ENCODE measurements at regions not wholly inside any gene's neighbourhood (a gene's known extent, or its start where the extent isn't known, plus 50 kb on each side); places are given as distances from the start of the nearest gene placed in this dataset.

GRCh38 chr9:110058304-110058953 lies 149.5 kb downstream of the C9orf152 start (continued):
- TF ChIP-seq, protein P1, sequence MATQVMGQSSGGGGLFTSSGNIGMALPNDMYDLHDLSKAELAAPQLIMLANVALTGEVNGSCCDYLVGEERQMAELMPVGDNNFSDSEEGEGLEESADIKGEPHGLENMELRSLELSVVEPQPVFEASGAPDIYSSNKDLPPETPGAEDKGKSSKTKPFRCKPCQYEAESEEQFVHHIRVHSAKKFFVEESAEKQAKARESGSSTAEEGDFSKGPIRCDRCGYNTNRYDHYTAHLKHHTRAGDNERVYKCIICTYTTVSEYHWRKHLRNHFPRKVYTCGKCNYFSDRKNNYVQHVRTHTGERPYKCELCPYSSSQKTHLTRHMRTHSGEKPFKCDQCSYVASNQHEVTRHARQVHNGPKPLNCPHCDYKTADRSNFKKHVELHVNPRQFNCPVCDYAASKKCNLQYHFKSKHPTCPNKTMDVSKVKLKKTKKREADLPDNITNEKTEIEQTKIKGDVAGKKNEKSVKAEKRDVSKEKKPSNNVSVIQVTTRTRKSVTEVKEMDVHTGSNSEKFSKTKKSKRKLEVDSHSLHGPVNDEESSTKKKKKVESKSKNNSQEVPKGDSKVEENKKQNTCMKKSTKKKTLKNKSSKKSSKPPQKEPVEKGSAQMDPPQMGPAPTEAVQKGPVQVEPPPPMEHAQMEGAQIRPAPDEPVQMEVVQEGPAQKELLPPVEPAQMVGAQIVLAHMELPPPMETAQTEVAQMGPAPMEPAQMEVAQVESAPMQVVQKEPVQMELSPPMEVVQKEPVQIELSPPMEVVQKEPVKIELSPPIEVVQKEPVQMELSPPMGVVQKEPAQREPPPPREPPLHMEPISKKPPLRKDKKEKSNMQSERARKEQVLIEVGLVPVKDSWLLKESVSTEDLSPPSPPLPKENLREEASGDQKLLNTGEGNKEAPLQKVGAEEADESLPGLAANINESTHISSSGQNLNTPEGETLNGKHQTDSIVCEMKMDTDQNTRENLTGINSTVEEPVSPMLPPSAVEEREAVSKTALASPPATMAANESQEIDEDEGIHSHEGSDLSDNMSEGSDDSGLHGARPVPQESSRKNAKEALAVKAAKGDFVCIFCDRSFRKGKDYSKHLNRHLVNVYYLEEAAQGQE (IDR thresholded peaks at IDR 0.05; ENCODE audit: low read depth, low read length): no peak
- TF ChIP-seq NFYA (IDR thresholded peaks at IDR 0.05; ENCODE audit: borderline replicate concordance, low read depth, low read length) (no peak), RAD21 (IDR thresholded peaks at IDR 0.05; ENCODE audit: insufficient read depth, low read depth, low read length) (peak; percentile 98), CEBPB (IDR thresholded peaks at IDR 0.05; ENCODE audit: borderline replicate concordance in 1 of 2, low read depth in 2 of 2, low read length in 2 of 2) (no peak), BCLAF1 (IDR thresholded peaks at IDR 0.05) (no peak), MTA3 (IDR thresholded peaks at IDR 0.05; ENCODE audit: borderline replicate concordance, low read length) (no peak), NBN (IDR thresholded peaks at IDR 0.05) (peak; percentile 60; the same call in 1 of the 2 replicates), EED (IDR thresholded peaks at IDR 0.05; ENCODE audit: low read depth) (peak; percentile 78; the same call in 1 of the 2 replicates), POU2F2 (IDR thresholded peaks at IDR 0.05; ENCODE audit: borderline replicate concordance, low read depth, low read length) (0 out of 3 replicates have a peak, but pooled peaks have one; percentile 21), ESRRA (IDR thresholded peaks at IDR 0.05; ENCODE audit: low read length) (no peak), YY1 (IDR thresholded peaks at IDR 0.05; ENCODE audit: low read depth, low read length) (peak; percentile 76), SMAD1 (IDR thresholded peaks at IDR 0.05; ENCODE audit: low read depth, partially characterized antibody) (no peak), GABPA (IDR thresholded peaks at IDR 0.05; ENCODE audit: low read depth) (no peak), HDAC2 (IDR thresholded peaks at IDR 0.05) (no peak)
- TF ChIP-seq, protein P2, sequence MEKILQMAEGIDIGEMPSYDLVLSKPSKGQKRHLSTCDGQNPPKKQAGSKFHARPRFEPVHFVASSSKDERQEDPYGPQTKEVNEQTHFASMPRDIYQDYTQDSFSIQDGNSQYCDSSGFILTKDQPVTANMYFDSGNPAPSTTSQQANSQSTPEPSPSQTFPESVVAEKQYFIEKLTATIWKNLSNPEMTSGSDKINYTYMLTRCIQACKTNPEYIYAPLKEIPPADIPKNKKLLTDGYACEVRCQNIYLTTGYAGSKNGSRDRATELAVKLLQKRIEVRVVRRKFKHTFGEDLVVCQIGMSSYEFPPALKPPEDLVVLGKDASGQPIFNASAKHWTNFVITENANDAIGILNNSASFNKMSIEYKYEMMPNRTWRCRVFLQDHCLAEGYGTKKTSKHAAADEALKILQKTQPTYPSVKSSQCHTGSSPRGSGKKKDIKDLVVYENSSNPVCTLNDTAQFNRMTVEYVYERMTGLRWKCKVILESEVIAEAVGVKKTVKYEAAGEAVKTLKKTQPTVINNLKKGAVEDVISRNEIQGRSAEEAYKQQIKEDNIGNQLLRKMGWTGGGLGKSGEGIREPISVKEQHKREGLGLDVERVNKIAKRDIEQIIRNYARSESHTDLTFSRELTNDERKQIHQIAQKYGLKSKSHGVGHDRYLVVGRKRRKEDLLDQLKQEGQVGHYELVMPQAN (conservative IDR thresholded peaks at IDR 0.05): no peak
- TF ChIP-seq, protein P3, sequence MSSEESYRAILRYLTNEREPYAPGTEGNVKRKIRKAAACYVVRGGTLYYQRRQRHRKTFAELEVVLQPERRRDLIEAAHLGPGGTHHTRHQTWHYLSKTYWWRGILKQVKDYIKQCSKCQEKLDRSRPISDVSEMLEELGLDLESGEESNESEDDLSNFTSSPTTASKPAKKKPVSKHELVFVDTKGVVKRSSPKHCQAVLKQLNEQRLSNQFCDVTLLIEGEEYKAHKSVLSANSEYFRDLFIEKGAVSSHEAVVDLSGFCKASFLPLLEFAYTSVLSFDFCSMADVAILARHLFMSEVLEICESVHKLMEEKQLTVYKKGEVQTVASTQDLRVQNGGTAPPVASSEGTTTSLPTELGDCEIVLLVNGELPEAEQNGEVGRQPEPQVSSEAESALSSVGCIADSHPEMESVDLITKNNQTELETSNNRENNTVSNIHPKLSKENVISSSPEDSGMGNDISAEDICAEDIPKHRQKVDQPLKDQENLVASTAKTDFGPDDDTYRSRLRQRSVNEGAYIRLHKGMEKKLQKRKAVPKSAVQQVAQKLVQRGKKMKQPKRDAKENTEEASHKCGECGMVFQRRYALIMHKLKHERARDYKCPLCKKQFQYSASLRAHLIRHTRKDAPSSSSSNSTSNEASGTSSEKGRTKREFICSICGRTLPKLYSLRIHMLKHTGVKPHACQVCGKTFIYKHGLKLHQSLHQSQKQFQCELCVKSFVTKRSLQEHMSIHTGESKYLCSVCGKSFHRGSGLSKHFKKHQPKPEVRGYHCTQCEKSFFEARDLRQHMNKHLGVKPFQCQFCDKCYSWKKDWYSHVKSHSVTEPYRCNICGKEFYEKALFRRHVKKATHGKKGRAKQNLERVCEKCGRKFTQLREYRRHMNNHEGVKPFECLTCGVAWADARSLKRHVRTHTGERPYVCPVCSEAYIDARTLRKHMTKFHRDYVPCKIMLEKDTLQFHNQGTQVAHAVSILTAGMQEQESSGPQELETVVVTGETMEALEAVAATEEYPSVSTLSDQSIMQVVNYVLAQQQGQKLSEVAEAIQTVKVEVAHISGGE (CRISPR knock-in tag; IDR thresholded peaks at IDR 0.05): no peak
